Caki2 (cell line): ENCODE measurements at regions not wholly inside any gene's neighbourhood (a gene's known extent, or its start where the extent isn't known, plus 50 kb on each side); places are given as distances from the start of the nearest gene placed in this dataset.
A peak's percentile ranks its signal among the peaks of the same experiment; 100 is the strongest.

Experiments used
- DNase-seq: peaks from one replicate; pipeline ENCODE4 v3.0.0-alpha.2; 2015; ENCODE audit warnings: low read depth
- in situ Hi-C: cut with HindIII; loops from 2 replicates; pipeline ENCODE4 v1.10.0; 2016; ENCODE audit warnings: low sequenced_read_pairs, low pct_unique_long_range_greater_than_20kb, mixed read lengths

DNA sequence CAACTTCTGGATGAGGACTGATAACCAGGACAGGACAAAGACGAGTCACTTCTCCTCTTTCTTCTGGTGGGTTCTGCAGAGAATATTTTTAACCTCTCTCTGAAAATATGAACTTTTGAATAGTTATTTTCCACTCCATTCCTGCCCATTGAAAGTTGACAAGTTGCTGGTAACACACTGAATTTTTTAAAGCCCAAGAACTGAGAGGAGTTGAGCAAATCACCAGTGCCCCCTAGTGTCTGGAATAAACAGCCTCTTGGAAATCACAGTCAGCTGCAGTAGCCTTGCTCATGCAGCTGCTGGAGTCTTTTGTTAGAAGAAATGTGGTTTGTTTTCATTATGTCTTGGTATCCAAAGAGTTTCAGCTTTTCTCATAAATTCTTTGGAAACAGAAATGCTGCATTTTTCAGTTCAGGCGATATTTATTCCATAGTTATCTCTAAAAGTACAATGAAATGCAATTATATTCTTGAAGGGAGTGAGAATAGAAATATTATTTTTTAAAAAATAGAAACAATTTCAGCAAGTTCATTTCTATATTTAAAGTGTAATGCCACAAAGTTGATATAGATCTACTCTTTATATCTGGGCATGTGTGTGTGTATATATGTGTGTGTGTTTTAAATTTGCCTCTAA is 741.0 kb upstream of the CBLB start:
- DNase-seq, result peak; percentile 66
- in situ Hi-C loops, result no loop called here

DNA sequence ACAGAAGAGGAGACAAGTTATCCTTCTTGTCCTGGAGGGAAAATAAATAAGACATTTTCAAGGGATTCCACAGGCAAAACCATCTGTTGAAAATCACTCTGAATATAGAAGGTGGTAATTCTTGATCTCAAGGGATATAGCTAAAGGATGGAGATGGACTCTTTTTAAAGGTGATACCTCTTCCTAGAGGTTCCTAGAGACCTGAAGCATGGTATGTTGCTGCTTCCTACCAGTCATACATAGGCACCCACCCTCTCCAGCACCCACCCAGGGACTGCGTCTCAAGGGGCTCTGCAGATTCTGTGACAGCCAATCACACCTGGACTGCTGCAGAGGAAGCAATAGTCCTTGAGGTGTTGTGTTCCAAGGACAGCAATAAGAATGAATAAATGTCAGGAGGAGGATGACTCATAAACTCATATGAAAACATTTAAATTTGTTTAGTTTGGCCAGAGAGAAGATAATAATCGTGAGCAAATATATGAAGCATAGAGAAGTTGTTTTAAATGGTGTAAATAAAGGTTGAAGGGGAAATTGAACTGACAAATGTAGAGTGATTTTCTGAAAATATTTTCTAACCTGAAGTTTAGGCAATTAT is 741.6 kb upstream of the CBLB start:
- peak; percentile 51 for DNase-seq
- in situ Hi-C loops, result no loop called here

DNA sequence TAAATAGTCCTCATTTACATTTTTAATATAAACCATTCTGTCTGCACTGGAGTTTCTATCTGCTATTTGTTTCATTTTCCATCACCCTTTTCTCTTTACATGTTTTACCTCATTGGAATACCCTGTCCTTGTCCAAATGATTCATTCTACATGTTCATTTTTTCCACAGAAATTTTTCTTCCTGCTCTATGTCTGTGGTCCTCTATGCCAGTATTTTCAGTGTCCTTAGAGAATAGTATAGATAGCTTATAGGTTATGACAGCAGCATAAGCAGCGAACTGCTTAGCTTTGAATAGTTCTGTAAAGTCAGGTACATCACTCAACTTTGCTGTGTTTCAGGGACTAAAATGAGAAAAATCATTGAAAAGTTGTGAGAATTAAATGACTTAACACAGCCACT is 742.3 kb upstream of the CBLB start:
- in situ Hi-C loops, result no loop called here

DNA sequence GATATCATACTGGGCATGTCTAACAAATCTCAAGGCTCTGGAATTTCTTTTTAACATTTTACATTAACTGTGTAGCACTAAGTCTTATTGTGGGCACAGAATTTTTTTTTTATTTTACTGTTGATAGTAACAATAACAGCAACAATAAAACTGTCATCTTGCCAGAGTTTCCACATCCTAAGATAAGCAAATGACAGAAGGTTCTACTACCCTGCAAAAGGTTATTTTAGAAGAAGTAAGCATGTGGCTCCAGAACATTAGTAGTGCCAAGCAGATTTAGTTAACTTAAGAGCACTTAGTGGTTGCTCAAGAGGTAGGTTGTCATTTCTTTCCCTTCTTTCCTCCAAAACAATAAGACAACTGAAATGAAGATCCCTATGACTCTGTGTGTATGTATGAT is 743.0 kb upstream of the CBLB start:
- DNase-seq, result no peak
- in situ Hi-C loops, result no loop called here

More for the DNA sequence above, 742.3 kb upstream of the CBLB start:
- no peak for DNase-seq

DNA sequence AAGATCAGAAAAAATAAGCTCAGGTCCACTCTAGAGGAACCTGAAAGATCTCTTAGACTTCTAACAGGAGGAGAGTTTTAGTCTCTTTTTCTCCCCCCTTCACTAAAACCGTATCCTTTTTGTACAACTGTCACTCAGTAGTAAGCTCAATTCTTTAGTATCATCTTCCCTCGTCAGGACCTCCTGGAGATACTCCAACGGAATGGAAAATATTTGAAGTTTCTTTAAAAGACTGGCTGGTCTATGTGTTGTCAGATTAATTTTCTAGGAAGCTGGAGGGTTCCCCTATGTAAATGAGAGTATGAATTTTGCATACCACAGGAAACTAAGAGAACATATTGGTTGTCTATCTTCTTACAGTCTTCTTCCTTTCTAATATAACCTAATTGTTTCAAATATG is 747.7 kb upstream of the CBLB start:
- in situ Hi-C loops, result no loop called here
- DNase-seq, result no peak

DNA sequence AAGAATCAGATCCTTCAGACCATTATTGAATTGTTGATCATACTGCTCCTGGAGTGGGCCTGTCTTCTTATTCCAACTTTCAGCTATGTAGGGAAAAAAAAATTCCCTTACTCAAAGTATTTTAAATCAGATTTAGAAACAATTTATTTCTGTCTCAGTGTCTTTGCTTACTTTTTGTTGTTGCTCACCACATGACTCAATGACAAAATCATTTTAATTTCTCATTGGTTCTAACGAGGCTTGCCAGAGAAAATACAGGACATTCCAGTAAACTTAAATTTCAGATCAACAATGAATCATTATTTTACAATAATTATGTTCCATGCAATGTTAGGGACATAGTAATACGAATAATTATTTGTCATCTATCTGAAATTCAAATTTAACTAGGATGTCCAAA is 748.5 kb upstream of the CBLB start:
- DNase-seq, result no peak
- in situ Hi-C loops, result no loop called here

DNA sequence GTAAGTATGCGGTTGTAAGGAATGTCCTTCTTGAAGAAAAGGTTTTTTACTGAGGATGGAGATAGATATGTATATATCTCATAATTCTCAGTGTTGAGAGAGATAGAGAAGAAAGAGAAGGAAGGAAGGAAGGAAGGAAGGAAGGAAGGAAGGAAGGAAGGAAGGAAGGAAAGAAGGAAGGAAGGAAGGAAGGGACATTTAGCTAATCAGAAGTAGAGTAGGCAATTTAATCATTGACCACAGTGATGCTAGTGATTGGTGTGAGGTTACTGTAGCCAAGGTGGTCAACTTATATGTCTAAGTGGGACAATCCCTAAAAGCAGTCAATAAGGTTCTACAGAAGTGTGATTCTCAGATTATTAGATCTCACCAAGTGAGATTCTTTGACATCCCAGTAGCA is 751.8 kb upstream of the CBLB start:
- no peak for DNase-seq
- in situ Hi-C loops, result no loop called here

DNA sequence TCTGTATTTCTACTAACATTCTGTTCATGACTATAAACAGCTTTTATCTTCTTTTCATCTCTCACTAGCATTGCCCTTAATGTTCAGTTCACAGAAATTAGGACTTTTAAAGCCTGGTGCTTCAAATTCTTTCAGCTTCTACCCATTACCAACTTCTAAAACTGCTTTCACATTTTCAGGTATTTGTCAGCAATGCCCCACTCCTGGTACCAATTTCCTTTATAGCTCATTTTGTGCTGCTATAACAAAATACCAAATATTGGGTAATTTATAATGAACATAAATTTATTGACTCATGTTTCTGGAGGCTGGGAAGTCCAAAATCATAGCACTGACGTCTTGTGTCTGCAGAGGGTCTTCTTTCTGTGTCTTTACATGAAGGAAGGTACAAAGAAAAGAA is 753.1 kb upstream of the CCDC54 start:
- in situ Hi-C loops, result no loop called here
- no peak for DNase-seq

DNA sequence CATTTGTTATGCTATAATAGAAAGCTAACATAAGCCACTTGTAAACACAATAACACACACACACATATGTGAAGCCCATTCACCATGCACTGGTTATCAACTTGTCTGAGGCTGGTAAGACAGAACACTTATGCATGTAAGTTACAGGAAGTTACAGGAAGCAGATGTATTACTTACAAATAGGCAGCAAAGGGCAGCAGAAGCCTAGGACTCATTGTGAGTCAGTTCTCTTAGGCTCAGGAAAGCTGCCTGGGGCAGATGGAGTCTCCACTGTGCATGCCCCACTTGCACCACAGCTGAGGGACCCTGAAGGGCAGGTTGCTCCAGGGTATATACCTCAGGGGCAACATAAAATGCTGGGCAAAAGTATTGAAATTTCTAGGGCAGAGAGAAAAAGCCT is 748.8 kb upstream of the CCDC54 start:
- no peak for DNase-seq
- in situ Hi-C loops, result no loop called here

DNA sequence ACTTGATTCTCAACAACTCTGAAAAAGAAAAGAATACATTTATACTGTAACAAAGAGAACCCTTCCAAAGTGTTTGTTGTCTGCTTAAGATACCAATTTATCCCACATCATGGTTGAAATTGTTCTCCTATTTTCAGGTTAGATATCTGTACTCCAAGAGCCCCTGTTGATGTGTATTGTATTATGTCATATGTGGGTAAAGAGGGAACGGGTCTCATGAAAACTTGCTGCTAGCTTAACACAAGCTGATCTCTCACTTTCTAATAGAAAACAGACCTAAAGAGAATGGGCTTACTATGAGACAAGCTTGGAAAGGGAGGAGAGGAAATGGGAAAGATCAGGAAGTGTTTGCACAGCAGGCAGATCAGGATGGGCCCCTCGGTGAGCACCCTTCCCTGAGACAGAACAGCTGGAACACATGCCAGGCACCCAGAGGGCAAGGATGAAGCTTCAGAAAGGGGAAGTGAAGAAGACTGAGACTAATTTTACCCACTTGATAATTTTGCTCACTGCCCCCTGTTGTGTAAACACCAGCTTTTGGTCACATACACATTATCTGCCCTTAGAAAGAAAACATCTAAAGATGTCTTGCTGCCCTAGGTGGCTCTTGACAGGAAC is 747.9 kb upstream of the CCDC54 start:
- in situ Hi-C loops, result no loop called here

DNA sequence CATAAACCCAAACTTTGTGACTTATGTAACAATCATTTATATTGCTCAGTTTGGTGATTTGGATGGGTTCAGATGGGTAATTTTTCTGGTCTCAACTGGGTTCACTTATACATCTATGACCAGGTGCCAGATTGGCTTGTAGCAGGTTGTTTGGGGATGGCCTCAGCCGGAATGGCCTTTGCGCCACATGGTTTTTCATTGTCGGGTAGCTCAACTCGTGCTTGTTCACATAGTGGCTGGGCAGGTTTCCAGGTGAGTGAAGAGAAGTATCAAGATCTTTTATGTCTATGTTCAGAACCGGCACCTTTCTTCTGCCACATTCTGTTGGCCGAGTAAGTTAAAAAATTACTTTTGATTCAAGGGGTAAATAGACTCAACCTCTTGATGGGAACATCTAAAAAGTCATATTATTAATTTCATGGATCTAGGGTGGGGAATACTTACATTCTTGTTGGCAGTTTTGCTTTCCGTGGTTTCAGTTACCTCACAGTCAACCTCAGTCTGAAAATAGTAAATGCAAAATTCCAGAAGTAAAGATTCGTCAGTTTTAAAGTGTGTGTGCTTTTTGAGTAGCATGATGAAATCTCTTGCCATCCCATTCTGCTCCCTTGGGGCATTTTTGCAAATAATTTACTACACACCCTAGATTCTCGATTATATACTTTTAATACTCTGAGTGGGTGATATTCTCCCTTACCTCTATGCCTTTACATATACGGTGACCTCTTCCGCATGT is 745.7 kb upstream of the CCDC54 start:
- in situ Hi-C loops, result no loop called here
- DNase-seq, result no peak

More for the DNA sequence above, 747.9 kb upstream of the CCDC54 start:
- no peak for DNase-seq

DNA sequence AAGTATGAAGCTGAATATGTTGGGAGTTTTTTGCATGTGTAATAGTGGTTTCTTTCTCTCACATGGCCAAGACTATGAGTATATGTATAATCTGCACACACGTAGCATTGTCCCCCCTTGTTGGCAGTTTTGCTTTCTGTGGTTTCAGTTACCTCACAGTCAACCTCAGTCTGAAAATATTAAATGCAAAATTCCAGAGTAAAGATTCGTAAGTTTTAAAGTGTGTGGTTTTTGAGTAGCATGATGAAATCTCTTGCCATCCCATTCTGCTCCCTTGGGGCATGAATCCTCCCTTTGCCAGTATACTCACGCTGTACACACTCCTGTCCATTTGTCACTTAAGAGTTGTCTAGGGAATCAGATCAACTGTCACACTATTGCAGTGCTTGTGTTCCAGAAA is 742.0 kb upstream of the CCDC54 start:
- in situ Hi-C loops, result no loop called here
- no peak for DNase-seq

DNA sequence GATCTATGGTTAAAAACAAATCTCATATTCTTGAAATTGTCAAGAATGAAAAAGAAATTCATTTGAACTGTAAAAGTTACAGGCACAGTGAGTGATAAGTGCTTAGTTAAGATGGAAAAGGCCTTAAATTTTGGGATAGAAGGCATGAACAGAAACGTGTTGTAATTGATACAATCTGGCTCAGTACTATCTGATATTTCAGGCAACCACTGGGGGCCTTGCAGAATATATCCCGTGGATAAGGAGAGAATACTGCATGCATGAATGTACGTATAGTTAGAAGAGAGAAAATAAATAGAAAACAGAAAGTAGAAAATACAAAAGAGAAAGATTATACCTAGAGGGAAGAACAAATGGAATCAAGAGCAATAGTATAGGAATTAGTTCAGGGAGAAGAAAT is 741.4 kb upstream of the CCDC54 start:
- no peak for DNase-seq
- in situ Hi-C loops, result no loop called here

DNA sequence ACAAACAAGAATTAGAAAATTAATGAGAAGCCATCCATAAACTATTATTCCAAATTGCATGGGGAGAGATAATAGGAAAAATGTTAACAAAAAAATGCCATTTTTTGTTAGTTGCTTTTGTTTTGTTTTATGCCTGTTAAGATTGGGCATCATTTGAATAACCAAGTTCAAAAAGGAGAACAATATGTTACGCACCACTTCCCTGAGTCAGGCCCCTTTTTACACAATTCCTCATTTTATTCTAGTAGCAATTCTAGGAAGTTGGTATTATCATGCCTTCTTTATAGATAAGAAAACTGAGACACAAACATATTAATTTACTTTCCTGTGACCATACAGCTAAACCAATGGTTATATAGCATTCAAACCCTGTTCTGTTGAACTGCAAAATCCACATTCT is 736.9 kb upstream of the CCDC54 start:
- DNase-seq, result no peak
- in situ Hi-C loops, result no loop called here

DNA sequence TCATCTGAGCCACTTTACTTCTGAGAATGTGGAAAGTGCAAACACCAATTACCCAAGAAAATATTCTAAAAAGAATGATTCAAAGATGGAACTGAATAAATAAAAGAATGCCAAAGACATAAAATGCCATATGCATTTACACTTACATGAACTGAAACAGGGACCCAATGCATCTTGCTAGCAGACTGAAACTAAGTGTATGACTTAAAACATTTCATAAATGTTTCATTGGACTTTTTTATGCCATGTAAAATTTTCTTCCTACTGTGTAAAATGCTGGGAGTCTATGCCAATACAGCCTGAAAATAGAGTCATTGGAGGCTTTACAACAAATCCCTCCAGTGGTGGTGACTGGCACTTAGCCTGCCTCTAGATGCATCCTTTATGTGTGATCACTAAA is 735.1 kb upstream of the CCDC54 start:
- in situ Hi-C loops, result no loop called here
- no peak for DNase-seq

DNA sequence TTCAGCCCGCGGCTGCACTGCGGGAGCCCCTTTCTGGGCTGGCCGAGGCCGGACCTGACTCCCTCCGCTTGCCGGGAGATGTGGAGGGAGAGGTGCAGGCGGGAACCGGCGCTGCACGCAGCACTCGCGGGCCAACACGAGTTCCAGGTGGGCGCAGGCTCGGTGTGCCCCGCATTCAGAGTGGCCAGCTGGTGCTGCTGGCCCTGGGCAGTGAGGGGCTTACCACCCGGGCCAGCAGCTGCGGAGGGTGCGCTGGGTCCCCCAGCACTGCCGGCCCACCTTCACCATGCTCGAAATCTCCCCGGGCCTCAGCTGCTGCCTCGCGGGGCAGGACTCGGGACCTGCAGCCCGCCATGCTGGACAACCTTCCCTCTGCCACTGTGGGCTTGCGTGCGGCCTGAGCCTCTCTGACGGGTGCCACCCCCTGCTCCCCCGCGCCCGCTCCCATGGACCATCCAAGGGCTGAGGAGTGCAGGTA is 733.5 kb upstream of the CCDC54 start:
- no peak for DNase-seq
- in situ Hi-C loops, result no loop called here

DNA sequence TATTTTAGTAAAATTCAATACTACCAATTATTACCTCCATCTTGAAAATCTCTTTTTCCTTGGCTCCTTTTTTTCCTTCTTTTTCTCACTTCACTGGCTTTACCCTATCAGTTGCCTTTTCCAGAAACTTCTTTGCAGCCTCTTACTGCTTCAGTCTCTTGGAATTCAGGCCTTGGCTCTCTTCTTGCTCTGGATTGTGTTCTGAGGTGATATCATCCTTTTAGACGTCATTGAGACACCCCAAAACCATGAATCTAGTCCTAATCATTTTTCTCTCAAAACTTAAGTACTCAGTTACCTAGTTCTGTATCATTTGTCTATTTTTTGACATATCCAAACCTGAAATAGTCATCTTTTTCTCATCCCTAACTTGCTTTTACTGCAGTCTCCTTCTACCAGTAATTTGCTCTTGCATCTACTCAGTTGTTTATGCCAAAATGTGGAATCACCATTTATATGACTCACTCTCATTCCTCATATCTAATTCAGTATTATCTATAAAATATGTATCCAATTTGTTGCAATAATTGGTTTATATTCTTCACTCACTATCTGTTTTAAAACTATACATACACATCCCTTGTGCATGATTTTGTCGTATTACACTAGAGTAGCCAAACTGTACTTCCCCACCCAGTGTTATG is 703.2 kb upstream of the CCDC54 start:
- no peak for DNase-seq
- in situ Hi-C loops, result no loop called here

DNA sequence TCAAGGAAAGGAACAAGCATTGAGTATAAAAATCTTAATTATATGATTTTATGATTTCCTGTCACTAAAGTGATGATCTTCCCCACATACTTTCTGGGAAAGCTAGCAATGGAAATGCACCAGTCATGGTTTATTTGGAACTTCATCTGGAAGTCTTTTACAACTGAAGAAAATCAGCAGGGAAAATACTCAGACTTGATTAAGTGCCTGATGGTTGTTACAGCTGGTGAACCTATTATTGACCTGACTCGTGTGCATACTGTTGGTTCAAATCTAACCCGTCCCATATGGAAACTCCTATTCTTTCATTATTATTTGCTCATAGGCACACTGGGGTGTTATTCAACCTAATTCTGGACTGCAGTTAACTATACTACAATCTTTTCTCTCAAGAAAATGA is 701.8 kb upstream of the CCDC54 start:
- no peak for DNase-seq
- in situ Hi-C loops, result no loop called here
